HepG2 (cell line): ENCODE measurements at regions not wholly inside any gene's neighbourhood (a gene's known extent, or its start where the extent isn't known, plus 50 kb on each side); places are given as distances from the start of the nearest gene placed in this dataset.

ENCODE experiments used
- BCL6 ChIP-seq: IDR thresholded peaks from 2 replicates; pipeline ENCODE4 v1.6.1; 2016; ENCODE audit warnings: missing genetic modification reagents, missing compliant biosample characterization
- KAT8 ChIP-seq: IDR thresholded peaks from 2 replicates; pipeline ENCODE4 v1.6.1; 2016; ENCODE audit warnings: missing genetic modification reagents, missing compliant biosample characterization
- RARA ChIP-seq: IDR thresholded peaks from 2 replicates; pipeline ENCODE4 v1.6.1; 2016; ENCODE audit warnings: missing genetic modification reagents, missing compliant biosample characterization
- SIX1 ChIP-seq: sonication (generic); formaldehyde crosslinking; IDR thresholded peaks from 2 replicates; pipeline ENCODE4 v1.4.0; 2020; ENCODE audit warnings: missing genetic modification reagents, borderline replicate concordance
- SRSF1 ChIP-seq: fragments of 200-400 bp; formaldehyde crosslinking; optimal IDR thresholded peaks from 2 replicates; pipeline ENCODE3; 2017; ENCODE audit warnings: mild to moderate bottlenecking, low read depth, low read length, moderate library complexity
- TBX2 ChIP-seq: sonication (generic); formaldehyde crosslinking; IDR thresholded peaks from 2 replicates; pipeline ENCODE4 v1.5.0; 2020; ENCODE audit warnings: missing genetic modification reagents, mild to moderate bottlenecking, borderline replicate concordance
- ZBTB26 ChIP-seq: IDR thresholded peaks from 2 replicates; pipeline ENCODE4 v1.6.1; 2016; ENCODE audit warnings: missing compliant biosample characterization, missing genetic modification reagents, borderline replicate concordance
- ZHX1 ChIP-seq: sonication (generic); formaldehyde crosslinking; IDR thresholded peaks from 2 replicates; pipeline ENCODE4 v1.8.1; 2022; ENCODE audit warnings: low read depth, mild to moderate bottlenecking, missing genetic modification reagents
- ZNF232 ChIP-seq: sonication (generic); formaldehyde crosslinking; IDR thresholded peaks from 2 replicates; pipeline ENCODE4 v1.4.0; 2020; ENCODE audit warnings: missing genetic modification reagents, borderline replicate concordance
- ZNF292 ChIP-seq: sonication (generic); formaldehyde crosslinking; IDR thresholded peaks from 2 replicates; pipeline ENCODE4 v1.8.1; 2022; ENCODE audit warnings: mild to moderate bottlenecking, low read depth, missing genetic modification reagents, borderline replicate concordance
- ZNF33A ChIP-seq: sonication (generic); formaldehyde crosslinking; IDR thresholded peaks from 2 replicates; pipeline ENCODE4 v1.5.1; 2020; ENCODE audit warnings: missing genetic modification reagents, mild to moderate bottlenecking, moderate library complexity, borderline replicate concordance
- ZNF484 ChIP-seq: sonication (generic); formaldehyde crosslinking; IDR thresholded peaks from 2 replicates; pipeline ENCODE4 v1.5.1; 2020; ENCODE audit warnings: mild to moderate bottlenecking, low read depth, missing genetic modification reagents, borderline replicate concordance
- ZNF724P ChIP-seq: sonication (generic); formaldehyde crosslinking; IDR thresholded peaks from 2 replicates; pipeline ENCODE4 v1.8.0; 2022; ENCODE audit warnings: missing genetic modification reagents, borderline replicate concordance
- ZNF775 ChIP-seq: sonication (generic); formaldehyde crosslinking; IDR thresholded peaks from 2 replicates; pipeline ENCODE4 v1.4.0; 2020; ENCODE audit warnings: missing genetic modification reagents, mild to moderate bottlenecking, moderate library complexity, borderline replicate concordance
- TF ChIP-seq, protein P1 (sequence below): sonication (generic); formaldehyde crosslinking; IDR thresholded peaks from 2 replicates; pipeline ENCODE4 v1.5.1; 2020; ENCODE audit warnings: mild to moderate bottlenecking, missing genetic modification reagents, borderline replicate concordance

DNA sequence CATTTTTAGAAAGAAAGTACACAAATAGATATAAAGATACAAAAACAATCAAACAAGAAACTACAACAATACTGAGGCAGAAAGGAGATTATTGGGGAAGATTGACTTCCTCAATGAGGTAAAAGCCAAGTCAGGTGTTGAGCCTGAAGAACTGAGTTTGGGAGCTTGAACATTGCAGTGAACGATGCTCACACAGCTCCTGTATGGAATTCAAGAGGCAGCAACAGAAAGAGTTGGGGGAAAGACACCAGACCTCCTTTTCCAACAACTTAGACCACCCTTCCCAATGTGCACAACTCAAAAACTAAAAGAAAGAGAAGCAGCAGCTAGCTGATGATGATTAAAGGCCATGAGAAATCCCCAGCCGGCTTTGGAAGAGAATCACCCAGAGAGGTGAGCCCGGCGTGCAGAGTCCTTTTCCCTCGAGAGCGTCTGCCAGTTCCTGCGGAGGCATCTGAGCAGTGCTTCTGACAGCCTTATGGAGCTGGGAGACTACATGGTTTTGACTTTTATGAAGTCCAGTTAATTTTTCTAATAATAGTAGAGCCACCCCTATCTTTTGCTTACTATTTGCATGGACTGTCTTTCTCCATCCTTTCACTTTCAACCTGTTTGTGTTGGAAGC is 106.9 kb upstream of the RFX8 start (continued):
- TF ChIP-seq RARA (CRISPR knock-in tag) (0 out of 2 replicates have a peak, but pooled peaks have one; percentile 8), BCL6 (peak; percentile 94), SIX1 (CRISPR knock-in tag) (no peak), ZNF724P (CRISPR knock-in tag) (no peak), TBX2 (CRISPR knock-in tag) (no peak), ZHX1 (CRISPR knock-in tag) (no peak), ZNF292 (CRISPR knock-in tag) (0 out of 2 replicates have a peak, but pooled peaks have one; percentile 28), ZNF232 (CRISPR knock-in tag) (no peak), SRSF1 (no peak), ZNF33A (0 out of 2 replicates have a peak, but pooled peaks have one; percentile 58), ZBTB26 (no peak), KAT8 (CRISPR knock-in tag) (no peak), ZNF775 (CRISPR knock-in tag) (no peak), ZNF484 (CRISPR knock-in tag) (no peak)
- TF ChIP-seq, protein P1, sequence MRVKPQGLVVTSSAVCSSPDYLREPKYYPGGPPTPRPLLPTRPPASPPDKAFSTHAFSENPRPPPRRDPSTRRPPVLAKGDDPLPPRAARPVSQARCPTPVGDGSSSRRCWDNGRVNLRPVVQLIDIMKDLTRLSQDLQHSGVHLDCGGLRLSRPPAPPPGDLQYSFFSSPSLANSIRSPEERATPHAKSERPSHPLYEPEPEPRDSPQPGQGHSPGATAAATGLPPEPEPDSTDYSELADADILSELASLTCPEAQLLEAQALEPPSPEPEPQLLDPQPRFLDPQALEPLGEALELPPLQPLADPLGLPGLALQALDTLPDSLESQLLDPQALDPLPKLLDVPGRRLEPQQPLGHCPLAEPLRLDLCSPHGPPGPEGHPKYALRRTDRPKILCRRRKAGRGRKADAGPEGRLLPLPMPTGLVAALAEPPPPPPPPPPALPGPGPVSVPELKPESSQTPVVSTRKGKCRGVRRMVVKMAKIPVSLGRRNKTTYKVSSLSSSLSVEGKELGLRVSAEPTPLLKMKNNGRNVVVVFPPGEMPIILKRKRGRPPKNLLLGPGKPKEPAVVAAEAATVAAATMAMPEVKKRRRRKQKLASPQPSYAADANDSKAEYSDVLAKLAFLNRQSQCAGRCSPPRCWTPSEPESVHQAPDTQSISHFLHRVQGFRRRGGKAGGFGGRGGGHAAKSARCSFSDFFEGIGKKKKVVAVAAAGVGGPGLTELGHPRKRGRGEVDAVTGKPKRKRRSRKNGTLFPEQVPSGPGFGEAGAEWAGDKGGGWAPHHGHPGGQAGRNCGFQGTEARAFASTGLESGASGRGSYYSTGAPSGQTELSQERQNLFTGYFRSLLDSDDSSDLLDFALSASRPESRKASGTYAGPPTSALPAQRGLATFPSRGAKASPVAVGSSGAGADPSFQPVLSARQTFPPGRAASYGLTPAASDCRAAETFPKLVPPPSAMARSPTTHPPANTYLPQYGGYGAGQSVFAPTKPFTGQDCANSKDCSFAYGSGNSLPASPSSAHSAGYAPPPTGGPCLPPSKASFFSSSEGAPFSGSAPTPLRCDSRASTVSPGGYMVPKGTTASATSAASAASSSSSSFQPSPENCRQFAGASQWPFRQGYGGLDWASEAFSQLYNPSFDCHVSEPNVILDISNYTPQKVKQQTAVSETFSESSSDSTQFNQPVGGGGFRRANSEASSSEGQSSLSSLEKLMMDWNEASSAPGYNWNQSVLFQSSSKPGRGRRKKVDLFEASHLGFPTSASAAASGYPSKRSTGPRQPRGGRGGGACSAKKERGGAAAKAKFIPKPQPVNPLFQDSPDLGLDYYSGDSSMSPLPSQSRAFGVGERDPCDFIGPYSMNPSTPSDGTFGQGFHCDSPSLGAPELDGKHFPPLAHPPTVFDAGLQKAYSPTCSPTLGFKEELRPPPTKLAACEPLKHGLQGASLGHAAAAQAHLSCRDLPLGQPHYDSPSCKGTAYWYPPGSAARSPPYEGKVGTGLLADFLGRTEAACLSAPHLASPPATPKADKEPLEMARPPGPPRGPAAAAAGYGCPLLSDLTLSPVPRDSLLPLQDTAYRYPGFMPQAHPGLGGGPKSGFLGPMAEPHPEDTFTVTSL (CRISPR knock-in tag), result peak; percentile 24; the same call in 1 of the 2 replicates
